ENCODE measurements at regions not wholly inside any gene's neighbourhood (a gene's known extent, or its start where the extent isn't known, plus 50 kb on each side); places are given as distances from the start of the nearest gene placed in this dataset.

DNA sequence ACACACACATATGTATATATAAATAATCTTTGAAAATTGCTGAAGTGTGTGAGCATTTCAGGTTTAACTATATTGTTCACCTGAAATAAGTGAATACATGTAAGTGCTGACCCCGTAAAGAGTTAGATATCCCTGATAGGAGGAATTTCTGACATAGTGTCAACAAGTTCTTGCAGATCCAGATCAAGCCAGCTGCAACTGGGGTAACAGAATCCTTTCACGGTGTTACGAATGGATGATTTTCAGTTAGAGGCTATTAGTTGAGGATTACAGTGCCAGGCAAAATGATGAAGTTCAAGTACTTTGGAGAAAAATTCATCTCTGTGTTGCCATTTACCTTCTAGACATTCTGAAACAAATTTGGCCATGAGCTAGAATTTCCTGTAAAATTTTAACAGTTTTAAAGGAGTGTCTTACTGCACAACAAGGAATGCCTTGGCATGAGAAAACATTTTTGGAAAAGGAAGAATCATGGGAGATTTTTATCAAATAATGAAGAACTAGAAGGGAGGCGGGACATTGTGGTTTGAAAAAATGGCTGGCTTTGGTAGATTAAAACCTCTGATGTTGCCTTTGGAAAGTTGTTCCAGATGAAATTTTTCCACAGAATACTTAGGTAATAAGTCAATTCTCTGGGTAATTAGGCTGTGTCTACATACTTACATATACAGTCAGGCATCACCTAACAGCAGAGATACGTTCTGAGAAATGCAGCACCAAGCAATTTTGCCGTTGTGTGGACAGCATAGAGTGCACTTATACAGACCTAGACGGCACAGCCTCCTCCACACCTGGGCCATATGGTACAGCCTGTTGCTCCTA, 84.4 kb upstream of the FAT1 start:
- Histone ChIP-seq H4K20me1 (ENCODE audit: control insufficient read depth, insufficient read depth, insufficient read length) (no peaks in the 10 kb centered on the region), H3K56ac (ENCODE audit: insufficient read length, low read depth, low read length) (no peak overlapping the region), H3K23ac (ENCODE audit: insufficient read length, low read depth, low read length) (no peak overlapping the region), H3K9me3 (ENCODE audit: control insufficient read depth, low read depth, low read length) (no peaks in the 10 kb centered on the region), H4K91ac (ENCODE audit: insufficient read length, low read depth, low read length) (no peak overlapping the region), H2AK5ac (ENCODE audit: insufficient read length, low read length) (no peak overlapping the region), H3T11ph (ENCODE audit: low read length) (no peak overlapping the region), H4K5ac (ENCODE audit: insufficient read length, low read depth, low read length) (no peak overlapping the region), H2BK15ac (ENCODE audit: low read depth, low read length) (no peak overlapping the region), H3K14ac (ENCODE audit: insufficient read depth, low read length) (no peak overlapping the region), H3K4ac (ENCODE audit: low read depth, low read length) (no peak overlapping the region), H3K79me1 (ENCODE audit: insufficient read depth, low read depth, low read length, poor library complexity, severe bottlenecking) (no peaks in the 10 kb centered on the region), H2BK120ac (ENCODE audit: low read depth, low read length, poor library complexity, severe bottlenecking) (no peak overlapping the region), H2BK20ac (ENCODE audit: low read depth, low read length, poor library complexity, severe bottlenecking) (no peak overlapping the region), H2BK12ac (ENCODE audit: insufficient read length, low read depth, low read length) (no peak overlapping the region), H3K4me2 (ENCODE audit: insufficient read depth, insufficient read length, low read length) (no peak overlapping the region), H2BK5ac (ENCODE audit: insufficient read length, low read length) (no peak overlapping the region), H3K18ac (ENCODE audit: insufficient read length, low read depth, low read length) (no peak overlapping the region), H3K79me2 (ENCODE audit: insufficient read depth, low read length) (no peaks in the 10 kb centered on the region), H3K4me1 (ENCODE audit: insufficient read depth, low read length) (no peaks in the 10 kb centered on the region), H3K9ac (ENCODE audit: extremely low read depth, insufficient read length, low read length) (no peak overlapping the region), H3K23me2 (ENCODE audit: insufficient read length, low read depth, low read length, poor library complexity, severe bottlenecking) (no peaks in the 10 kb centered on the region), H3K27ac (ENCODE audit: insufficient read length, low read depth, low read length) (no peak overlapping the region), H3K27me3 (ENCODE audit: insufficient read depth, low read length) (no peaks in the 10 kb centered on the region), H4K8ac (replicated peaks; ENCODE audit: insufficient read length, low read depth, low read length) (no peak overlapping the region), H2AFZ (ENCODE audit: low read length) (no peak overlapping the region)
- no CpG with 5 or more reads among the region's 7 CpGs for WGBS (ENCODE audit: extremely low coverage, insufficient read length, low lambda C conversion rate)
- no peak for DNase-seq
- Mint-ChIP-seq H3K4me3 (no peak overlapping the region), H3K27me3 (ENCODE audit: low read depth) (no peaks in the 10 kb centered on the region), H3K4me1 (peaks cover 23% of the 10 kb centered on the region in 2 experiments), H3K9me3 (peaks cover 11 to 12% of the 10 kb centered on the region in 2 experiments; a peak in 4 of 5 replicates), H3K27ac (no peak overlapping the region), H3K36me3 (ENCODE audit: insufficient read depth in 1 of 3, low read depth in 3 of 3) (peaks cover 0 to 16% (median 8%) of the 10 kb centered on the region in 3 experiments; a peak in 3 of 7 replicates)
- TF ChIP-seq, protein P1, sequence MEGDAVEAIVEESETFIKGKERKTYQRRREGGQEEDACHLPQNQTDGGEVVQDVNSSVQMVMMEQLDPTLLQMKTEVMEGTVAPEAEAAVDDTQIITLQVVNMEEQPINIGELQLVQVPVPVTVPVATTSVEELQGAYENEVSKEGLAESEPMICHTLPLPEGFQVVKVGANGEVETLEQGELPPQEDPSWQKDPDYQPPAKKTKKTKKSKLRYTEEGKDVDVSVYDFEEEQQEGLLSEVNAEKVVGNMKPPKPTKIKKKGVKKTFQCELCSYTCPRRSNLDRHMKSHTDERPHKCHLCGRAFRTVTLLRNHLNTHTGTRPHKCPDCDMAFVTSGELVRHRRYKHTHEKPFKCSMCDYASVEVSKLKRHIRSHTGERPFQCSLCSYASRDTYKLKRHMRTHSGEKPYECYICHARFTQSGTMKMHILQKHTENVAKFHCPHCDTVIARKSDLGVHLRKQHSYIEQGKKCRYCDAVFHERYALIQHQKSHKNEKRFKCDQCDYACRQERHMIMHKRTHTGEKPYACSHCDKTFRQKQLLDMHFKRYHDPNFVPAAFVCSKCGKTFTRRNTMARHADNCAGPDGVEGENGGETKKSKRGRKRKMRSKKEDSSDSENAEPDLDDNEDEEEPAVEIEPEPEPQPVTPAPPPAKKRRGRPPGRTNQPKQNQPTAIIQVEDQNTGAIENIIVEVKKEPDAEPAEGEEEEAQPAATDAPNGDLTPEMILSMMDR (conservative IDR thresholded peaks at IDR 0.05): no peak
